Ishikawa (cell line): ENCODE measurements at regions not wholly inside any gene's neighbourhood (a gene's known extent, or its start where the extent isn't known, plus 50 kb on each side); places are given as distances from the start of the nearest gene placed in this dataset.

Source experiments
- CEBPB ChIP-seq: IDR thresholded peaks from 2 replicates; pipeline ENCODE4 v1.6.1; 2012
- CREB1 ChIP-seq: IDR thresholded peaks from 2 replicates; pipeline ENCODE4 v1.6.1; 2012; ENCODE audit warnings: low read depth
- EGR1 ChIP-seq: IDR thresholded peaks from 2 replicates; pipeline ENCODE4 v1.6.1; 2012
- EP300 ChIP-seq: IDR thresholded peaks from 2 replicates; pipeline ENCODE4 v1.6.1; 2012; ENCODE audit warnings: borderline replicate concordance
- FOXM1 ChIP-seq: IDR thresholded peaks from 2 replicates; pipeline ENCODE4 v1.6.1; 2012; ENCODE audit warnings: low read depth, borderline replicate concordance
- MAX ChIP-seq: IDR thresholded peaks from 2 replicates; pipeline ENCODE4 v1.6.1; 2012
- NFIC ChIP-seq: IDR thresholded peaks from 2 replicates; pipeline ENCODE4 v1.6.1; 2012
- RAD21 ChIP-seq: IDR thresholded peaks from 2 replicates; pipeline ENCODE4 v1.6.1; 2012; ENCODE audit warnings: low read depth
- TAF1 ChIP-seq: IDR thresholded peaks from 2 replicates; pipeline ENCODE4 v1.6.1; 2012; ENCODE audit warnings: low read depth, mild to moderate bottlenecking
- TCF12 ChIP-seq: IDR thresholded peaks from 2 replicates; pipeline ENCODE4 v1.6.1; 2012; ENCODE audit warnings: low read depth
- USF1 ChIP-seq: IDR thresholded peaks from 2 replicates; pipeline ENCODE4 v1.6.1; 2012
- YY1 ChIP-seq: IDR thresholded peaks from 2 replicates; pipeline ENCODE4 v1.6.1; 2012; ENCODE audit warnings: low read depth
- ZBTB7A ChIP-seq: IDR thresholded peaks from 2 replicates; pipeline ENCODE4 v1.6.1; 2012; ENCODE audit warnings: low read depth
- TF ChIP-seq, protein P1 (sequence below): IDR thresholded peaks from 2 replicates; pipeline ENCODE4 v1.6.1; 2012; ENCODE audit warnings: low read depth, mild to moderate bottlenecking

- TF ChIP-seq ZBTB7A: no peak
- no peak for TF ChIP-seq USF1
- TF ChIP-seq RAD21: no peak
- no peak for TF ChIP-seq YY1
- no peak for TF ChIP-seq MAX
- TF ChIP-seq FOXM1: no peak
- no peak for TF ChIP-seq EP300
- TF ChIP-seq TAF1: no peak
- TF ChIP-seq, protein P1, sequence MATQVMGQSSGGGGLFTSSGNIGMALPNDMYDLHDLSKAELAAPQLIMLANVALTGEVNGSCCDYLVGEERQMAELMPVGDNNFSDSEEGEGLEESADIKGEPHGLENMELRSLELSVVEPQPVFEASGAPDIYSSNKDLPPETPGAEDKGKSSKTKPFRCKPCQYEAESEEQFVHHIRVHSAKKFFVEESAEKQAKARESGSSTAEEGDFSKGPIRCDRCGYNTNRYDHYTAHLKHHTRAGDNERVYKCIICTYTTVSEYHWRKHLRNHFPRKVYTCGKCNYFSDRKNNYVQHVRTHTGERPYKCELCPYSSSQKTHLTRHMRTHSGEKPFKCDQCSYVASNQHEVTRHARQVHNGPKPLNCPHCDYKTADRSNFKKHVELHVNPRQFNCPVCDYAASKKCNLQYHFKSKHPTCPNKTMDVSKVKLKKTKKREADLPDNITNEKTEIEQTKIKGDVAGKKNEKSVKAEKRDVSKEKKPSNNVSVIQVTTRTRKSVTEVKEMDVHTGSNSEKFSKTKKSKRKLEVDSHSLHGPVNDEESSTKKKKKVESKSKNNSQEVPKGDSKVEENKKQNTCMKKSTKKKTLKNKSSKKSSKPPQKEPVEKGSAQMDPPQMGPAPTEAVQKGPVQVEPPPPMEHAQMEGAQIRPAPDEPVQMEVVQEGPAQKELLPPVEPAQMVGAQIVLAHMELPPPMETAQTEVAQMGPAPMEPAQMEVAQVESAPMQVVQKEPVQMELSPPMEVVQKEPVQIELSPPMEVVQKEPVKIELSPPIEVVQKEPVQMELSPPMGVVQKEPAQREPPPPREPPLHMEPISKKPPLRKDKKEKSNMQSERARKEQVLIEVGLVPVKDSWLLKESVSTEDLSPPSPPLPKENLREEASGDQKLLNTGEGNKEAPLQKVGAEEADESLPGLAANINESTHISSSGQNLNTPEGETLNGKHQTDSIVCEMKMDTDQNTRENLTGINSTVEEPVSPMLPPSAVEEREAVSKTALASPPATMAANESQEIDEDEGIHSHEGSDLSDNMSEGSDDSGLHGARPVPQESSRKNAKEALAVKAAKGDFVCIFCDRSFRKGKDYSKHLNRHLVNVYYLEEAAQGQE: no peak
- no peak for TF ChIP-seq EGR1
- no peak for TF ChIP-seq TCF12
- no peak for TF ChIP-seq CEBPB
- TF ChIP-seq CREB1: no peak
- TF ChIP-seq NFIC: no peak
Observed at GRCh38 chr3:187590861-187591576, 79.2 kb downstream of the SST start.
